ENCODE measurements at regions not wholly inside any gene's neighbourhood (a gene's known extent, or its start where the extent isn't known, plus 50 kb on each side); places are given as distances from the start of the nearest gene placed in this dataset.

- TF ChIP-seq CTCF (IDR thresholded peaks at IDR 0.05; ENCODE audit: low read depth, low read length): no peak
- TF ChIP-seq EZH2phosphoT487 (IDR thresholded peaks at IDR 0.05; ENCODE audit: low read depth): no peak
Measured at GRCh38 chr5:142219146-142219545, 105.7 kb downstream of the SPRY4 start.

Data from OCI-LY3 (cell line).